ENCODE measurements at regions not wholly inside any gene's neighbourhood (a gene's known extent, or its start where the extent isn't known, plus 50 kb on each side); places are given as distances from the start of the nearest gene placed in this dataset.
"Not testable (repeated sequence)": the region's sequence is repeated elsewhere in the genome, so short reads cannot be mapped to it uniquely, and the experiment has no call there.

- Mint-ChIP-seq H3K27ac (no peak overlapping the region), H3K4me1 (ENCODE audit: low read depth) (no peaks in the 10 kb centered on the region), H3K27me3 (ENCODE audit: insufficient read depth) (no peaks in the 10 kb centered on the region), H3K4me3 (no peak overlapping the region), H3K9me3 (no peaks in the 10 kb centered on the region; the same call in none of the 2 replicates), H3K36me3 (ENCODE audit: low read depth) (no peaks in the 10 kb centered on the region)
- no peak for TF ChIP-seq CTCF (IDR thresholded peaks at IDR 0.05)
- DNase-seq: no peak
These were observed 143.5 kb upstream of the GK2 start for GRCh38 chr4:79551555-79551954.

DNA sequence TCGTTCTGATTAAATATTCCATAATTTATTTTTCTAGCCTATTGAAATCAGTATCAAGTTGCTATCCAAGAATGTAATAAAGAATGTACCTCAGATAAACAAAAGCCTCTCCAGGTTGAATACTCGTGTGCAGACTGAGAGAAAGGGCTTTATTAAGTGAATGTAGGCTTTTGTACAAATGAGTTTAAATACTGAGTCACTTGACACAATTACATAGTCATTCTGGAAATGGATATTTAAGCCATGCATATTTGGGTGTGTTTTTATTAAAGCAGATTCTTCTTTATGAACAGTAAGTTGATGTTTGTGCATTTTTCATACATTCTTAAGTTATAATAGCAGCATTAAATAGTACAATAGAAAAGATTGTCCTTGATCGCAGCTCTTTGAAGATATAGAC, 139.8 kb upstream of the GK2 start:
- peaks cover 7% of the 10 kb centered on the region; the same call in 1 of the 2 replicates for H3K9me3 Mint-ChIP-seq
- no peak for TF ChIP-seq CTCF (IDR thresholded peaks at IDR 0.05)
- DNase-seq: no peak
- H3K4me1 Mint-ChIP-seq (ENCODE audit: low read depth): no peaks in the 10 kb centered on the region
- no peaks in the 10 kb centered on the region for H3K27me3 Mint-ChIP-seq (ENCODE audit: insufficient read depth)
- no peak overlapping the region for H3K4me3 Mint-ChIP-seq
- no peak overlapping the region for H3K27ac Mint-ChIP-seq
- H3K36me3 Mint-ChIP-seq (ENCODE audit: low read depth): no peaks in the 10 kb centered on the region

DNA sequence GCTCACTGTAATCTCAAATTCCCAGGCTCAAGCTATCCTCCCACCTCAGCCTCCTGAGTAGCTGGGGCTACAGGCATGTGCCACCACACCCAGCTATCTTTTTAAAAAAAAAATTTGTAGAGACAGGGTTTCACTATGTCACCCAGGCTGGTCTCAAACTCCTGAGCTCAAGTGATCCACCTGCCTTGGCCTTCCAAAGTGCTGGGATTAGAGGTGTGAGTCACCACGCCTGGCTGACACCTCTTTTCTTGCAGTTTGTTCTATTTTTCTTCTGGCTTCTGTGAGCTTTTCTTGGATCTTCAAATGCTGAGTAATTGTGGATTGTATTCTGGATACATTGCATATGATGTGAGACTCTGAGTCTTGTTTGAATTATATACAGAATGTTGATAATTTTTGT, 137.3 kb upstream of the GK2 start:
- H3K27ac Mint-ChIP-seq; DNase-seq; H3K4me3 Mint-ChIP-seq; H3K27me3 Mint-ChIP-seq (ENCODE audit: insufficient read depth); H3K36me3 Mint-ChIP-seq (ENCODE audit: low read depth); H3K4me1 Mint-ChIP-seq (ENCODE audit: low read depth); H3K9me3 Mint-ChIP-seq: not testable (repeated sequence)

DNA sequence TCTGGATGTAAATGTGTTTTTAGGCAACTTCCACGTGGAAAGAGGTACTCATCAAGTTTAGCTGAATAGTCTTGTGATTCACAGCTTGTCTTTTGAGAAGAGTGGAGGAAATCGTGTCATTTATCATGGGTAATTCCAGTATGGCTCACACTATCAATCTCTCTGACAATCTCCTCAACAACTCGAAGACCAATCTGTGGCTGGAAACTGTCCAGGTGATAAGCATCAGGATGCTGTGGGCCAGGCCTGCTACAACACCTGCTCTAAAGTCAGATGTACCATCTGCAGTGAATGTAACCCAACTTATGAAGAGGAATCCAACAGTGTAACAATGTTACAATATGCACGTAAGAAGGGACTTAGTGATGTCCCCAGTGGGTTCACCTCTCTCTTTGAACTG, 132.1 kb upstream of the GK2 start:
- no peaks in the 10 kb centered on the region for H3K4me1 Mint-ChIP-seq (ENCODE audit: low read depth)
- H3K9me3 Mint-ChIP-seq: no peaks in the 10 kb centered on the region
- no peak for DNase-seq
- H3K36me3 Mint-ChIP-seq (ENCODE audit: low read depth): no peaks in the 10 kb centered on the region
- H3K27ac Mint-ChIP-seq: no peak overlapping the region
- no peaks in the 10 kb centered on the region for H3K27me3 Mint-ChIP-seq (ENCODE audit: insufficient read depth)
- TF ChIP-seq CTCF (IDR thresholded peaks at IDR 0.05): no peak
- H3K4me3 Mint-ChIP-seq: no peak overlapping the region

GRCh38 chr4:79535516-79535915, 127.5 kb upstream of the GK2 start:
- Mint-ChIP-seq H3K4me1 (ENCODE audit: low read depth) (no peaks in the 10 kb centered on the region), H3K9me3 (no peaks in the 10 kb centered on the region), H3K27ac (no peak overlapping the region), H3K27me3 (ENCODE audit: insufficient read depth) (peaks cover 1% of the 10 kb centered on the region; the same call in 1 of the 2 replicates), H3K4me3 (no peak overlapping the region), H3K36me3 (ENCODE audit: low read depth) (no peaks in the 10 kb centered on the region)
- DNase-seq: no peak
- TF ChIP-seq CTCF (IDR thresholded peaks at IDR 0.05): no peak

GRCh38 chr4:79528241-79528706, 120.2 kb upstream of the GK2 start:
- H3K27ac Mint-ChIP-seq: no peak overlapping the region
- H3K27me3 Mint-ChIP-seq (ENCODE audit: insufficient read depth): peaks cover 2% of the 10 kb centered on the region; the same call in 1 of the 2 replicates
- no peak for TF ChIP-seq CTCF (IDR thresholded peaks at IDR 0.05)
- H3K4me3 Mint-ChIP-seq: no peak overlapping the region
- H3K36me3 Mint-ChIP-seq (ENCODE audit: low read depth): no peaks in the 10 kb centered on the region
- H3K9me3 Mint-ChIP-seq: peaks cover 8% of the 10 kb centered on the region; the same call in 1 of the 2 replicates
- no peak for DNase-seq
- no peaks in the 10 kb centered on the region for H3K4me1 Mint-ChIP-seq (ENCODE audit: low read depth)
